ENCODE measurements at regions not wholly inside any gene's neighbourhood (a gene's known extent, or its start where the extent isn't known, plus 50 kb on each side); places are given as distances from the start of the nearest gene placed in this dataset.
"Not testable (repeated sequence)": the region's sequence is repeated elsewhere in the genome, so short reads cannot be mapped to it uniquely, and the experiment has no call there.

- intact Hi-C loops (cut with DNase I): no loop called here
- no peak for DNase-seq
Observed at GRCh38 chr2:195538937-195539336, 118.1 kb upstream of the SLC39A10 start.

DNA sequence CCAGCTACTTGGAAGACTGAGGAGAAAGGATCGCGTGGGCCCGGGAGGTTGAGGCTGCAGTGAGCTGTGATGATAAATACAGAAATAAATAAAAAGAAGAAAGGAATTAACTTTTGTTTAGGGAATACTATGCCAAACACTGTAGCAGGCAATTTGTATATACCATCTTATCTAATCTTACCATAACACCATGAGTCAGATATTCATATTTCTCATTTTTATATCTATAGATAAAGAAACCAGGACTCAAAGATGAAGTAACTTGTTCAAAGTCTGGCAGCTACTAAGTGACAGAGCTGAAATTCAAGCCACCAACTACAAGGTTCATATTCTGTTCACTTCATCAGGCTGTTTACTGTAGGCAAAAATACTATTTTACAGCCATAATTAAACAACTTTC is 119.2 kb upstream of the SLC39A10 start:
- no peak for DNase-seq
- intact Hi-C loops (cut with DNase I): no loop called here

- no peak for DNase-seq
- intact Hi-C loops (cut with DNase I): no loop called here
Observed at GRCh38 chr2:195536906-195537305, 120.1 kb upstream of the SLC39A10 start.

- intact Hi-C loops (cut with DNase I): no loop called here
- DNase-seq: peak in 1 of 10 donors; percentile 71
Observed at GRCh38 chr2:195535911-195536522, 121.0 kb upstream of the SLC39A10 start.

DNA sequence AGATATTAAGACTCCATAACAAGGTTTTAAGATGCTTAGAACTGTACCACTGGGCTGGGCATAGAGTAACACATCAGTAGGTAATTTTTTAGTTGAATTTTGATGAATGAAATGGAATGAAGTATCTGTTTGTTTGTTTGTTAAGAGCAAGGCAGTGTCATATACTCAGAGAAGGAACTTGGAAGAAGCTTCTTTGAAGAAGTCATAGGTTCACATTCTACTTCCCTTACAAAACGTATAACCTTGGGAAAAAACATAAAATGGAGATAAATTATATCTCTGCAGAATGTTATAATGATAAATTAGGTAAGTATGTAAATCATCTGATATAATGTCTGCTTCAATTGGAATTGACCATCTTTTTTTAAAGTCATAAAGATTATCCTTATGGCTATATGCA is 122.1 kb upstream of the SLC39A10 start:
- intact Hi-C loops (cut with DNase I): no loop called here
- no peak for DNase-seq

- peak in 8 of 10 donors; percentile 38 to 95 (median 74) for DNase-seq
- intact Hi-C loops (cut with DNase I): no loop called here
Observed at GRCh38 chr2:195533771-195534642, 123.0 kb upstream of the SLC39A10 start.

DNA sequence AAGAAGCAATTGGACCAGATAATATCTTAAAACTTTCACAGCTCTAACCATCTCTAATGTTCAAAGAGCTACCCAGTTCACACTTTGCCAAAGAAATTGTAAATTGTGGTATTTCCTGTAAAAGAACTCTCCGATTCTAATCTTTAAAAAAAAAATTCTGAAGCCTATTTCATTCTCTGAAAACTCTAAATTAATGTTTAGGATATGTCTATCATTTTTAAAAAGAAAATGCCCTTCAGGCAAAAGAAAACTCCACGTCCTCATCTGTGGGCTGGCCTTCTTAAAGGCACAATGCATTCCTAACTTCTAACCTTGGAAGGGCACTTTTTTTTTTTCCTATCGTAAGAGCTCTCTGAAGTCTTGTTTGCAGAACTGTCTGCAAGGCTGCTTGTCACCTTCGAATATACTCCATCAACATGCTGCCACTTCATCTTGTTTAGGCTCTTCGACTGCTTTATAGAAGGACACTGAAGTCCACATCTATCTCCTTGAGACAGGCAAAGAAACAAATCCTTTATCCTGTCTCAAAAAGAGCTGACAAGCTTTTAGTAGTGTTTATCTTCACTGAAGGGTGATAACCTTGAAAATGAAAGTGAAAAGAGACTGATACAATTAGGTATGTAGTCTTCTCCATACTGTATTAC is 124.3 kb upstream of the SLC39A10 start:
- intact Hi-C loops (cut with DNase I): no loop called here
- DNase-seq: no peak

- DNase-seq: no peak
- intact Hi-C loops (cut with DNase I): no loop called here
Observed at GRCh38 chr2:195532255-195532627, 124.8 kb upstream of the SLC39A10 start.

- intact Hi-C loops (cut with DNase I): no loop called here
- DNase-seq: no peak
Observed at GRCh38 chr2:195531754-195532153, 125.3 kb upstream of the SLC39A10 start.

DNA sequence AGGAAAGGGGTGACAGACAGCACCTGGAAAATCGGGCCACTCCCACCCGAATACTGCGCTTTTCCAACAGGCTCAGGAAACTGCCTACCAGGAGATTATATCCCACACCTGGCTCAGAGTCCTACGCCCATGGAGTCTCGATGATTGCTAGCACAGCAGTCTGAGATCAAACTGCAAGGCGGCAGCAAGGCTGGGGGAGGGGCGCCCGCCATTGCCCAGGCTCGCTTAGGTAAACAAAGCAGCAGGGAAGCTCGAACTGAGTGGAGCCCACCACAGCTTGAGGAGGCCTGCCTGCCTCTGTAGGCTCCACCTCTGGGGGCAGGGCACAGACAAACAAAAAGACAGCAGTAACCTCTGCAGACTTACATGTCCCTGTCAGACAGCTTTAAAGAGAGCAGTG is 133.8 kb upstream of the SLC39A10 start:
- intact Hi-C loops (cut with DNase I); DNase-seq: not testable (repeated sequence)

DNA sequence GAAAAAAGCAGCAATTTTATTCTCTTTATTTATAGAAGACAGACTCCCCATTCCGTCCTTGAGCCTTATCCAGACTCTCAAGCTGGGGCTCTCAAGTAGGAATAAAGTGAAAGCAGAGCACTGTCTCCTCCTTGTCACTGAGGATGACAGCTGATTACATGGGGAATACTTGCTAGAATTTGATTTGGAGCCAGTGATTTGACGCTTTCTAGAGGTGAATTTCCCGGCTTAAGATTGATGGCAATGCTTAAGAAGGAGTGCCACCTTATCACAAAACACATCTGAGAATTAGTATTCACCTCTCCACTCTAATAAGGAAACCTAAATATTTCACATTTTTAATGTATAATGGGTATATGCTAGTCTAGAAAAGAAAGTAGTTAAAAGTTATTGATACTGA is 135.4 kb upstream of the SLC39A10 start:
- intact Hi-C loops (cut with DNase I): no loop called here
- DNase-seq: no peak

- intact Hi-C loops (cut with DNase I): no loop called here
- DNase-seq: no peak
Observed at GRCh38 chr2:195520671-195521155, 136.3 kb upstream of the SLC39A10 start.

DNA sequence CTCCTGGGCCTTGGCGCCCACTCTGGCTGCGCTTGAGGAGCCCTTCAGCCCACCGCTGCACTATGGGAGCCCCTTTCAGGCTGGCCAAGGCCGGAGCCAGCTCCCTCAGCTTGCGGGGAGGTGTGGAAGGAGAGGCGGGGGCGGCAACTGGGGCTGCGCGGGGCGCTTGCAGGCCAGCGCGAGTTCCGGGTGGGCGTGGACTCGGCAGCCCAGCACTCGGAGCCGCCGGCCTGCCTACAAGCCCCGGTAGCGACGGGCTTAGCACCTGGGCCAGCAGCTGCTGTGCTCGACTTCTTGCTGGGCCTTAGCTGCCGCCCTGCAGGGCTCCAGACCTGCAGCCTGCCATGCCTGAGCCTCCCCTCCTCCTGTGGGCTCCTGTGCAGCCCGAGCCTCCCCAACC is 141.5 kb upstream of the SLC39A10 start:
- intact Hi-C loops (cut with DNase I): no loop called here
- DNase-seq: peak in 1 of 10 donors; percentile 79

DNA sequence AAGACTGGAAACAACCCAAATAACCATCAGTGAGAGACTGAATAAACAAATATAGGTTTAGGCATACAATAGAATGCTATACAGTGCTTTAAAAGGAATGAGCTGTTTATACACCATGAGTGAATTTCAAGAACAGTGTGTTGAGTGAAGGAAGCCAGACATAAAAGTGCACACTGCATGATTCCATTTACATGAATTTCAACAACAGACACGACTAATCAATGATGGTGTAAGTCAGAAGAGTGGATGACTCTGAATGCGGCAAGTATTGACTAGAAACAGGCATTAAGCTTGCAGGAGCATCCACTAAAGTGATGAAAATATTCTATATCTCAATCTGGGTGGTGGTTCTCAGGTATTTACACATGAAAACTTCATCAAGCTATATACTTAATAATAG is 142.7 kb upstream of the SLC39A10 start:
- intact Hi-C loops (cut with DNase I): no loop called here
- no peak for DNase-seq

DNA sequence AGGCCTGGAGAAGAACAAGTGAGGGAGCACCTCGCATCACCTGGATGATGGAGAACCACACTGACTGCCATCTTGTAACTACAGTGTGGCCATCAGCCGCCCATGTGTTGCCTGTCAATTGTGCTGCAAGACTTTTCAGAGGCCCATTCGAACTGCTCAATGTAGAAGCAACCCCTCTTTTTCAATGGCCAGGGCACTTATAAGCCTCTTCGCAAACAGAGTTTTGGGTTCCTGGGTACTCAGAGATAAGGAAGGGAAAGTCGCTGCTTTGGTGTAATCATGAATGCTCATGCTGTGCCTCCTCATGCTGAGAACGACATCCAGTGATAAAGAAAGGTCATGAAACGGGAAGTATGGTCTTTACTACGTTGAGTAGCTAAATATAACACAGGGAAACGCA is 143.9 kb upstream of the SLC39A10 start:
- intact Hi-C loops (cut with DNase I): no loop called here
- no peak for DNase-seq

GRCh38 chr2:195509551-195509950 is 147.5 kb upstream of the SLC39A10 start:
- intact Hi-C loops (cut with DNase I): no loop called here
- DNase-seq: no peak

DNA sequence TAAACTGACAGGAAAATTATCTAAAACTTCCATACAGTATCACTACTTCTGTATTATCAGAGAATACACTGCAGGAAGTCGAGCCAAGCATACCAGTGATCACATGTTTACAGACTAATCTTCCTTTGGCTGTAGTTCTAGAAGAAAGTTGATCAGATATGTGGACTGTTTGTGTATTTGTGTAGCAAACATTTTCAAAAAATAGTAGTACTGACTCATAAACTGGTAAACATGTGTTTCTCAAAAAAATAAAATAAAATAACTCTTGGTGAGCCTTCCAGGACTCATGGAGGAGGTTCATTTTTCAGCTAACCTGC is 148.9 kb upstream of the SLC39A10 start:
- DNase-seq: no peak
- intact Hi-C loops (cut with DNase I): no loop called here

- no peak for DNase-seq
- intact Hi-C loops (cut with DNase I): no loop called here
Observed at GRCh38 chr2:195507447-195508138, 149.4 kb upstream of the SLC39A10 start.

DNA sequence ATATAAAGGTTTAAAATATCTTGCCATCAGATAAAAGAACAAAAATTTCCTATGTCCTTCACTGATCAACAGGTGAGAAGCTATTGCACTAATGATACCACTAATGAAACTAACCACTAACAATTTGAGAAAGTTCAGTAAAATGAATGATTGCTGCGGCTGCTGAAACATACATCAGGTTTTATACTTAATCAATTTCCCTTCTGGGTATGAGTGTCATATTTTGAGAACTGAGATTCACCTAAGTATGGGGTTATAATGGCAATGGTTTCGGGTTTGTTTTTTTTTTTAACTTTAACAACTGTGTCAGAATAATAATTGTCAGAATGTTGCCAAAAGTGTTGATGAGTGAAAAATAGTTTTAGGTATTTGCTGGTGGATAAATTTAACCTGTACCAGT is 151.3 kb upstream of the SLC39A10 start:
- no peak for DNase-seq
- intact Hi-C loops (cut with DNase I): no loop called here

- intact Hi-C loops (cut with DNase I): no loop called here
- DNase-seq: no peak
Observed at GRCh38 chr2:195503208-195503607, 153.8 kb upstream of the SLC39A10 start.

GRCh38 chr2:195501746-195502145 is 155.3 kb upstream of the SLC39A10 start:
- no peak for DNase-seq
- intact Hi-C loops (cut with DNase I): no loop called here
